Thoracic aorta (tissue), 2 donors: ENCODE measurements at regions not wholly inside any gene's neighbourhood (a gene's known extent, or its start where the extent isn't known, plus 50 kb on each side); places are given as distances from the start of the nearest gene placed in this dataset.

Source experiments
- ATAC-seq: fragments of 150-250 bp; one replicate; pipeline ENCODE4 v1.8.0; 2017; ENCODE audit warnings: low read depth; ENCODE audit not compliant: insufficient number of reproducible peaks, low FRiP score
- DNase-seq: peaks from one replicate; pipeline ENCODE4 v3.0.0-alpha.2; 2020; ENCODE audit warnings: low spot score
- H3K27ac ChIP-seq, 2 donors: fragments of 200-600 bp; sonication (generic); 1 replicate in 1 of 2; 2 replicates in 1 of 2; pipeline ENCODE4 v1.5.1; 2016; ENCODE audit warnings: mild to moderate bottlenecking in 2 of 2, moderate library complexity in 2 of 2
- H3K27me3 ChIP-seq: fragments of 200-600 bp; sonication (generic); replicated peaks from 2 replicates; pipeline ENCODE4 v1.6.0; 2016; ENCODE audit warnings: mild to moderate bottlenecking; ENCODE audit not compliant: insufficient read depth
- H3K36me3 ChIP-seq: fragments of 200-600 bp; sonication (generic); one replicate; pipeline ENCODE4 v1.5.1; 2016
- H3K4me1 ChIP-seq, 2 donors: fragments of 200-600 bp; sonication (generic); 1 replicate in 1 of 2; 2 replicates in 1 of 2; pipeline versions ENCODE4 v1.5.1 to v1.6.0; 2016; ENCODE audit warnings: low read depth in 2 of 2, mild to moderate bottlenecking in 1 of 2; ENCODE audit not compliant: control insufficient read depth in 1 of 2
- H3K4me3 ChIP-seq: fragments of 200-600 bp; sonication (generic); 2 replicates; pipeline ENCODE4 v1.5.1; 2016; ENCODE audit warnings: mild to moderate bottlenecking
- H3K9me3 ChIP-seq: fragments of 200-600 bp; sonication (generic); 2 replicates; pipeline ENCODE4 v1.5.1; 2016
- CTCF ChIP-seq: fragments of 200-600 bp; sonication (generic); IDR thresholded peaks from one replicate; pipeline ENCODE4 v1.5.1; 2019; ENCODE audit warnings: antibody characterized with exemption

- DNase-seq (peak; percentile 27), ATAC-seq (peak; percentile 77)
- Histone ChIP-seq H3K4me1 (peaks cover 0 to 10% of the 10 kb centered on the region in 2 donors), H3K27me3 (no peaks in the 10 kb centered on the region), H3K4me3 (peak overlapping the region; percentile 53), H3K27ac (no peak overlapping the region), H3K9me3 (no peaks in the 10 kb centered on the region), H3K36me3 (no peaks in the 10 kb centered on the region)
- peak; percentile 82 for TF ChIP-seq CTCF
Observed at GRCh38 chr14:30270200-30271161, 288.5 kb upstream of the G2E3 start.

- Histone ChIP-seq H3K27ac (no peak overlapping the region), H3K4me1 (peaks cover 0 to 10% of the 10 kb centered on the region in 2 donors), H3K27me3 (no peaks in the 10 kb centered on the region), H3K9me3 (no peaks in the 10 kb centered on the region), H3K36me3 (no peaks in the 10 kb centered on the region), H3K4me3 (no peak overlapping the region)
- no peak for TF ChIP-seq CTCF
- DNase-seq (no peak), ATAC-seq (no peak)
Observed at GRCh38 chr14:30271811-30272323, 287.1 kb upstream of the G2E3 start.

GRCh38 chr14:30272848-30273832 lies 285.8 kb upstream of the G2E3 start:
- ATAC-seq (no peak), DNase-seq (no peak)
- no peak for TF ChIP-seq CTCF
- Histone ChIP-seq H3K4me3 (no peak overlapping the region), H3K9me3 (no peaks in the 10 kb centered on the region), H3K4me1 (peaks cover 0 to 4% of the 10 kb centered on the region in 2 donors), H3K27me3 (no peaks in the 10 kb centered on the region), H3K27ac (no peak overlapping the region), H3K36me3 (no peaks in the 10 kb centered on the region)

- no peak overlapping the region for H3K27ac ChIP-seq
- DNase-seq: no peak
- no peaks in the 10 kb centered on the region for H3K9me3 ChIP-seq
- ATAC-seq: no peak
- H3K27me3 ChIP-seq: no peaks in the 10 kb centered on the region
- no peaks in the 10 kb centered on the region for H3K36me3 ChIP-seq
- H3K4me3 ChIP-seq: no peak overlapping the region
- TF ChIP-seq CTCF: no peak
- H3K4me1 ChIP-seq: no peaks in the 10 kb centered on the region
Observed at GRCh38 chr14:30275604-30276003, 283.4 kb upstream of the G2E3 start.
